ENCODE measurements at regions not wholly inside any gene's neighbourhood (a gene's known extent, or its start where the extent isn't known, plus 50 kb on each side); places are given as distances from the start of the nearest gene placed in this dataset.

DNA sequence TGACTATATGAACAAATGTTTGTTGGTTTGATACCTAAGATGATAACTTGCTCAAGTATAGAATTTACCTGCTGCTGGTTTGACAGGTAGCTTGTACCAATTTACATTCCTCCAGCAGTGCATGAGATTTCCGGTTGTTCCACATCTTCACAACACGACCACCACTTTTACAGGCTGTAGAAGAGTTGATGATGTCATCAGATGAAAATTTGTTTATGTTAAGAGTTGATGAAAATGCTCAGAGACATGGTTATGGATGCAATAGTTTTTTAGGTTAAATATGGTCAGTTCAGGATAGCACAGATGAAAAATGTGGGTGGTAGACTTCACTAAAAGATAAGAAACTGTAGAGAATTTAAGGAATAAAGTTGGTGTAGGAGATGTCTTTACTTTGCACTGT, 468.3 kb downstream of the PCDH18 start:
- POLR2A ChIA-PET, result no interaction called here
- H3K36me3 ChIP-seq (ENCODE audit: control insufficient read depth in 2 of 2, insufficient read depth in 1 of 2, low read length in 2 of 2), result no peaks in the 10 kb centered on the region
- H3K4me3 ChIP-seq (ENCODE audit: low read depth, low read length), result no peak overlapping the region
- CTCF ChIA-PET, result no interaction called here
- no peaks in the 10 kb centered on the region; the same call in 1 of the 2 replicates for H3K4me1 ChIP-seq (ENCODE audit: control insufficient read depth, insufficient read depth, low read length)
- H3K27ac ChIP-seq (ENCODE audit: extremely low read depth, low read depth, low read length), result no peak overlapping the region
- no peaks in the 10 kb centered on the region for H3K9me3 ChIP-seq (ENCODE audit: control insufficient read depth, insufficient read depth, low read depth, low read length)
- TF ChIP-seq, protein P1, sequence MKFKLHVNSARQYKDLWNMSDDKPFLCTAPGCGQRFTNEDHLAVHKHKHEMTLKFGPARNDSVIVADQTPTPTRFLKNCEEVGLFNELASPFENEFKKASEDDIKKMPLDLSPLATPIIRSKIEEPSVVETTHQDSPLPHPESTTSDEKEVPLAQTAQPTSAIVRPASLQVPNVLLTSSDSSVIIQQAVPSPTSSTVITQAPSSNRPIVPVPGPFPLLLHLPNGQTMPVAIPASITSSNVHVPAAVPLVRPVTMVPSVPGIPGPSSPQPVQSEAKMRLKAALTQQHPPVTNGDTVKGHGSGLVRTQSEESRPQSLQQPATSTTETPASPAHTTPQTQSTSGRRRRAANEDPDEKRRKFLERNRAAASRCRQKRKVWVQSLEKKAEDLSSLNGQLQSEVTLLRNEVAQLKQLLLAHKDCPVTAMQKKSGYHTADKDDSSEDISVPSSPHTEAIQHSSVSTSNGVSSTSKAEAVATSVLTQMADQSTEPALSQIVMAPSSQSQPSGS (tag by site-specific recombination; IDR thresholded peaks at IDR 0.05; ENCODE audit: low read depth), result peak; percentile 73
- TF ChIP-seq ZIC2 (tag by site-specific recombination; IDR thresholded peaks at IDR 0.05), result no peak

DNA sequence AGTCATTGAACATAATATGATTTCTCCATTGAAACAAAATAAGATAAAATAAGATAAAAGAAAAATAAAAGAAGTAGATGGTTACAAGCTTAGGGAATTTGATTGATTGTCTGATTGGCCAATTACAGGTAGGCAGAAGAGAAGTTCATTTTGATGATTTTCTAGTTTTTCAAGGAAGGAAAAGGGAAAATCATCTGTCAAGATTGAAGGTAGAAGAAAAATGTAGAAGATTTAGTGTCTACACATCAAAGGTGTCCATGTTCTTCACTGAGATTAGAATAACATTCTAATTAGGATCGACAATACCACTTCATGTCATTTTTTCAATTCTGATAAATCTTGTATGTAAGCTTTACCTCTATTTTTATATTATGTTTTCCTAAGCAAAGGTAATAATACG, 489.1 kb downstream of the PCDH18 start:
- Histone ChIP-seq H3K36me3 (ENCODE audit: control insufficient read depth in 2 of 2, insufficient read depth in 1 of 2, low read length in 2 of 2) (no peaks in the 10 kb centered on the region), H3K27ac (ENCODE audit: extremely low read depth, low read depth, low read length) (no peak overlapping the region), H3K4me1 (ENCODE audit: control insufficient read depth, insufficient read depth, low read length) (no peaks in the 10 kb centered on the region), H3K4me3 (ENCODE audit: low read depth, low read length) (no peak overlapping the region), H3K9me3 (ENCODE audit: control insufficient read depth, insufficient read depth, low read depth, low read length) (no peaks in the 10 kb centered on the region)
- TF ChIP-seq ZNF354C (tag by site-specific recombination; IDR thresholded peaks at IDR 0.05; ENCODE audit: borderline replicate concordance, low read depth) (no peak), ZSCAN16 (tag by site-specific recombination; IDR thresholded peaks at IDR 0.05) (no peak), ZBTB21 (tag by site-specific recombination; IDR thresholded peaks at IDR 0.05) (no peak), ZBTB7A (tag by site-specific recombination; IDR thresholded peaks at IDR 0.05; ENCODE audit: low read depth) (no peak), ZNF626 (tag by site-specific recombination; IDR thresholded peaks at IDR 0.05) (no peak), ZBTB8A (tag by site-specific recombination; IDR thresholded peaks at IDR 0.05) (no peak)
- ChIA-PET POLR2A (no interaction called here), CTCF (no interaction called here)

DNA sequence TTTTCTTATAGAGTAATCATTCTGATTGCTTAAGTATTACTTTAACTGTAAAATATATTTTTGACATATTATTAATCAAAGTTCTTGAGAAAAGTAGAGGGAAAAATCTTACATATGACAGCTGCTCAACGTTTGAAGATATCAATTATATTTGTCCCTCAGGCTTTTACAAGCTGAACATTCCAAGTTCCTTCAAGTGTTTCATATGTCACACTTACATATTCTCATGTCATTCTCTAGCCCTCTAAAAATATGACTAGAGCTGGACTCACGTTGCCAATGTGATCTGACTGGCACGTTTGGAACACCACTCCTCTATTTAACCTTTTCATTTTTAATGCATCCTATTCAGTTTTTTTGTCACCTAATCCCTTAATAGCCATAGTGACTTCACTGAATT, 492.9 kb downstream of the PCDH18 start:
- no peak overlapping the region for H3K4me3 ChIP-seq (ENCODE audit: low read depth, low read length)
- TF ChIP-seq SALL2 (tag by site-specific recombination; IDR thresholded peaks at IDR 0.05; ENCODE audit: borderline replicate concordance), result no peak
- TF ChIP-seq ZFP3 (tag by site-specific recombination; IDR thresholded peaks at IDR 0.05; ENCODE audit: low read depth), result no peak
- no peak for TF ChIP-seq ZNF223 (tag by site-specific recombination; IDR thresholded peaks at IDR 0.05)
- TF ChIP-seq KLF16 (tag by site-specific recombination; IDR thresholded peaks at IDR 0.05), result no peak
- TF ChIP-seq SCRT1 (tag by site-specific recombination; IDR thresholded peaks at IDR 0.05; ENCODE audit: borderline replicate concordance), result no peak
- no peak for TF ChIP-seq ZNF324 (tag by site-specific recombination; IDR thresholded peaks at IDR 0.05)
- no peak for TF ChIP-seq ZNF133 (tag by site-specific recombination; IDR thresholded peaks at IDR 0.05)
- TF ChIP-seq GFI1B (tag by site-specific recombination; IDR thresholded peaks at IDR 0.05), result no peak
- no peak for TF ChIP-seq ZNF596 (tag by site-specific recombination; IDR thresholded peaks at IDR 0.05)
- TF ChIP-seq ZNF837 (tag by site-specific recombination; IDR thresholded peaks at IDR 0.05), result no peak
- no peak for TF ChIP-seq ZNF175 (tag by site-specific recombination; IDR thresholded peaks at IDR 0.05)
- TF ChIP-seq, protein P2, sequence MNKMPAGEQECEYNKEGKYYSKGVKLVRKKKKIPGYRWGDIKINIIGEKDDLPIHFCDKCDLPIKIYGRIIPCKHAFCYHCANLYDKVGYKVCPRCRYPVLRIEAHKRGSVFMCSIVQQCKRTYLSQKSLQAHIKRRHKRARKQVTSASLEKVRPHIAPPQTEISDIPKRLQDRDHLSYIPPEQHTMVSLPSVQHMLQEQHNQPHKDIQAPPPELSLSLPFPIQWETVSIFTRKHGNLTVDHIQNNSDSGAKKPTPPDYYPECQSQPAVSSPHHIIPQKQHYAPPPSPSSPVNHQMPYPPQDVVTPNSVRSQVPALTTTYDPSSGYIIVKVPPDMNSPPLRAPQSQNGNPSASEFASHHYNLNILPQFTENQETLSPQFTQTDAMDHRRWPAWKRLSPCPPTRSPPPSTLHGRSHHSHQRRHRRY (tag by site-specific recombination; IDR thresholded peaks at IDR 0.05), result no peak
- TF ChIP-seq ZNF391 (tag by site-specific recombination; IDR thresholded peaks at IDR 0.05; ENCODE audit: borderline replicate concordance, low read depth), result no peak
- TF ChIP-seq TCF7L2 (IDR thresholded peaks at IDR 0.05; ENCODE audit: borderline replicate concordance, low read depth, low read length), result no peak
- no peak for TF ChIP-seq ZNF701 (tag by site-specific recombination; IDR thresholded peaks at IDR 0.05)
- TF ChIP-seq ZSCAN23 (tag by site-specific recombination; IDR thresholded peaks at IDR 0.05), result no peak
- ChIA-PET POLR2A (no interaction called here), CTCF (no interaction called here)
- no peaks in the 10 kb centered on the region for H3K36me3 ChIP-seq (ENCODE audit: control insufficient read depth in 2 of 2, insufficient read depth in 1 of 2, low read length in 2 of 2)
- no peaks in the 10 kb centered on the region for H3K9me3 ChIP-seq (ENCODE audit: control insufficient read depth, insufficient read depth, low read depth, low read length)
- no peaks in the 10 kb centered on the region for H3K4me1 ChIP-seq (ENCODE audit: control insufficient read depth, insufficient read depth, low read length)
- no peak overlapping the region for H3K27ac ChIP-seq (ENCODE audit: extremely low read depth, low read depth, low read length)
